ENCODE measurements at regions not wholly inside any gene's neighbourhood (a gene's known extent, or its start where the extent isn't known, plus 50 kb on each side); places are given as distances from the start of the nearest gene placed in this dataset.
"Not testable (repeated sequence)": the region's sequence is repeated elsewhere in the genome, so short reads cannot be mapped to it uniquely, and the experiment has no call there.

DNA sequence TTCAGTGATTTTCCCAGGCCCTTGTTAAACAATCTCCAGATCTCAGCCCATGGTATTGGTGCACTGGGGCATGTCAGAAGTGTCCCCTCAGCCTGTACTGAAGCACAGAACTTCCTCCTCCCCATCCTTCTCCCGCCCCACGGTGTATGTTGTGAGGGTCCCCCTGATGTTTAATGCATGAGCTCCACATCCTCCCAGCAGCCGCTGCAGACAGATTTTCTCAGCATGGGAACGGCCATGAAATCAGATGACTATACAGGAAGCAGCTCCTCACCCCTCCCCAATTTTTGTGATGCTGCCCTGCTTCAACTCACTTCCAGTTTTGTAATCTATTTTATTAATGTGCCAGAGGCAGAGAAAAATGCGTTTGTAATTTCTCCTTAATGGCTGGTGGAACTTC is 406.0 kb downstream of the MIAT start:
- DNase-seq (ENCODE audit: low spot score), result no peak

DNA sequence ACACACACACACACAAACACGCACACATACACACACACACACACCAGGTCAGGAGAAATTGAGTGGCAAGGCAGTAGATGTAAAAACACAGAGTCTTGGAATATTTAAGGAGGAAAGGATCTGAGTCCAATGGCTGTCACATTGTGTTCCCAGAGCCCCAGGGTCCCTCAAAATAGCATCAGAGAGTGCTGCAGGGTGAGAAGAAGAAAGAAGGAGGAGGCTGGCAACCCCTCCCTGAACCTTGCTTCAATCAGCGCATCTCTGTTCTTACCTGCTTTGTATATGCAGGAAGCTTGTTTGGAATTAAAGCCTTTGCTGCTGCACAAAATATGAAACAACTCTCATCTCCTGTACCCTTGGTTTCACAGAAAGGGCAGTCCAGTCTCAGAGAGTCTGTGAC is 406.5 kb downstream of the MIAT start:
- DNase-seq (ENCODE audit: low spot score), result no peak

DNA sequence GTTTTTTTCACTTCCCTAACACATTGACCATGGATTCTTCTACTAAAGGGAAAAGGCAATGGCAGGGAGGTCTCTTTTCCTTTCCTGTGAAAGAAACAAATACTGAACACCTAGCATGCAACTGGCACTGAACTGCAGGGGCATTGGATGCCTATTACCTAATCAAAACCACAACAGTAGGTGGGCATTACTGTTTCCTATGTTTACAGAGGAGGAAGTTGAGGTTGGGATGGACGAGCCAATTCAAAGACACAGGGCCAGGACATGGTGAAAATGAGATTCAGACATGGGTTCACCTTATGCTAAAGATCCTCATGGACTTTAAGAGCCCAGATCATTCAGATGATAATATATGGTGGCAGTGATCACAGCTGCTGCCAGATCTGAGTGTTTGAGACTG is 407.0 kb downstream of the MIAT start:
- DNase-seq (ENCODE audit: low spot score), result no peak

DNA sequence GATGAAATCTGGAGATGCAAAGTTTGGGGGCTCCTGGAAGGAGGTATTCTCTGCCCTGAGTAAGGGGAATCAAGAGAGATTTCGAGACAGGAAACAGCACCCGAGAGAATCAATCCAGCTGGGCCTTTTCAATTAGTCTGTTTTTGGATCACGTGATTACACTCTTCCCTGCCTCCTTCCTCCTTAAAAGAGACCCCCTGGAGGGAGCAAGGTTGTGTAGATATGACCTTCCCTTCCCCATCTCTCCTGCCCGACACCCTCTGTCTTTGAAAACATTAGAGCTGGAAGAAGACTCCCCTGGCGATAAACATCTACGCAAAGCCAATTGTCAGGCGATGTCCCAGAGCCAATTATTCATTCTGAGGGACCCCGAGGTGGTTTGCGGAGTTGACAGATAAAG is 407.9 kb downstream of the MIAT start:
- DNase-seq (ENCODE audit: low spot score), result no peak

DNA sequence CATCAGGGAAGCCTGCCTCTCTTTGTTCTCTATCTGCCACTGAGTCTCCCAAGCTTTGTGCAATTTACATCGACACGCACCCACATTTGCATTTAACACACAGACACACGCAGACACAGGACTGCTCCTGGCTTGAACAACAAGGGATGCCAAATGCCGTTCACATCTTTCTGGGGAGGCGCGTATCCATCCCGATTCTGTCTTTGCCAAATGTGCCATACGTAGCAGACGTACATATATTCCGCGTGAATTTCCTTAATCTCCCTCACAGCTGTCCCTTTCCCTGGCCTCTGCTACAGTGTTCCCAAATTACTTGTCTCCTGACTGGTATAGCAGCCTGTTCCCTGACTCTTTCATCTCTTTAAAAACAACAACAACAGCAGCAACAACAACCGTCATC is 409.5 kb downstream of the MIAT start:
- DNase-seq (ENCODE audit: low spot score), result no peak

DNA sequence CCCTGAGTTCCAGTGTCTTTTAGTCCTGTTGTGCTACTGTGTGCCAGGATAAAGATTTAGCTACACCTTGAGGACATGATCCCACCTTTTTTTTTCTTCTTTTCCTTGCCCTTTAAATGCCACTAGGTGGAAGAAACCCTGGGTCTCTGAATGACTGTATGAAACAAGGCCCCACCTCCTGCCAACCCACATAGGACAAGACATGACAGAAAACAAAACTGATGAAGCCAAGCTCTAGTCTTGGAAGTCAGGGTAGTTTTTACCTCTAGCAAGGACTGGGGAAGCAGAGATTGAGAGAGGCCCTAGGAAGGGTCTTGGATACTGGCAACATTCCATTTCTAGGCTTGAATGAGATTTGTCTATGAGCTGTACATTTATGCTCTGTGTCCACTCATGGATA is 410.7 kb downstream of the MIAT start:
- DNase-seq (ENCODE audit: low spot score), result no peak

DNA sequence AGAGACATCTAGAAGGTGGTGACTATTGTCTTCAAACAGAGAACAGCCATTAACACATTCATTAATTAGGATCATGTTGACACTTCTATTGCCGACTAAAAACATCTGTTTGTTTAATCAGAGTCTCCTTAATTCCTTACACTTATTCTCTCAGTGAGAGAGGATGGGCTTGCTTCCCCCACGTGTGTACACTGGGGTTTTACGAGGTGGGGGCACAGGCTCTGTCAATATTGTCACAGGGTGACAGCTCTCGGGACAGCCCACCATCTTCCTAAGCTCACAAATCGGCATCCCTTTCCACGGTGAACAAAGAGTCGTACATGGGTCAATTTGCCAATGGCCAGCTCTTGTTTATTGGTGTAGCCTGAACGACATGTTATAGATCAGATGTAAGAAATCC is 413.2 kb downstream of the MIAT start:
- no peak for DNase-seq (ENCODE audit: low spot score)

DNA sequence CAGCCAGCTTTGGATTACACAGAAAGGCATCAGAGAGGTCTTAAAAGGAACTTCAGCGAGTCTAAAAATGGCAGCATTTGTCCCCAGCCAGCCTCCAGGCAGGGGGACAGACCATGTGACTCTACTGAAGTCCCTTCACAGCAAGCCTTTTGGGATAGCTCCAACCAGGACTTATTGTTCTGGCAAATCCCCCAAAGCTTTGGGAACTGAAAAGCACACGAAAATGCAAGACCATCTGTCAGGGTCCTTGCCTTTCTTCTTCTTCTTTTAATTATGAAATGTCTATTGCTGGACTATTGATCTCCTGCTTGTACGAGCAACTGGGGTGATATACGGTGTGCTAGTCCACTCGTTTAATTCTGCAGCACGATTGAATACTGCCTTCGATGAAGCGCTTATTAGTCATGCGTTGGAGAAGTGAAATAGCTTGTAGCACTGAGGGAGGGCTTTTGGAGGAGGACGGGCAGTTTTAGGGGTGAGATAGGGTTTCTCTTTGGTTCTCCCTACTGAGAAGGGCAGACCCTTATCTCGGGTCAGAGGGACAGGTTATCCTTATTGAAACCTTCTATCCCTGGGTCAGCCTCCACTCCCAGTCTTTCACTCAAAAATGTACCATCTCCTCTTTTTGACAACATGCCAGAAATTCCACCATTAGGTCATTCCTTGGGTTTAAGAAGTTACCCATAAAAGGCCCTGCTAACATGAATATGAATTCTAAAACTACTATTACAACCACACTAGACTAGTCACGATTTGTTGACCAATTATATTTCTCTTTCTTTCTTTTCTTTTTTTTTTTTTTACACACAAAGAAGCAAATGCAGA is 416.4 kb downstream of the MIAT start:
- no peak for DNase-seq (ENCODE audit: low spot score)

DNA sequence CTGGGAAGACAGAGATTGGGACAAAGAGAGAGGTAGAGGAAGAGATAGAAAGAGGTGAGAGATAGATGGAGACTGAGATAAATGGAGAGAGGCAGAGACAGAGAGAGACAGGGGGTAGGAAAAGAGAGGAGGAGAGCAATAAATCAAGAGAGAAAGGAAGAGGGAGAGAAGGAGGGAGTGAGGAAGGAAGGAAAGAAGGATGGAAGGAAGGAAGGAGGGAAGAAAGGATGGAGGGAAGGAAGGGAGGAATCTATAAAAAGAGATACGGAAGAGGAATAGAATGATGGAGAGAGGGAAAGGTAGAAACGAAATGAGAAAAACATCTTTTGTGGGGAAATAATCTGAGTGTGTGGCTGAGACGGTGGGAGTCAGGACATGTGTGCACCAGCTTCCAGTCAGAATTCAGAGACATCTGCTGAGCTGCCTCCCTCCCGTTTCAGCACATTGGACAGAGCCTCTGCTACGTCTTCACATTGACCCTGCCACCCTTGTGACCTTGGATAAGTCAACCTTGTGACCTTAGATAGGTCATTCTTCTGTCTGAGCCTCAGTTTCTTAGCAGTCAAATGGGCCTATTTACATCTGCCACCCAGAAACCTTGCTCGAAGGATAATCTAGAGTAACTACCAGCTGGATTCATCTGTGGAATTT is 417.8 kb downstream of the MIAT start:
- DNase-seq (ENCODE audit: low spot score), result no peak

DNA sequence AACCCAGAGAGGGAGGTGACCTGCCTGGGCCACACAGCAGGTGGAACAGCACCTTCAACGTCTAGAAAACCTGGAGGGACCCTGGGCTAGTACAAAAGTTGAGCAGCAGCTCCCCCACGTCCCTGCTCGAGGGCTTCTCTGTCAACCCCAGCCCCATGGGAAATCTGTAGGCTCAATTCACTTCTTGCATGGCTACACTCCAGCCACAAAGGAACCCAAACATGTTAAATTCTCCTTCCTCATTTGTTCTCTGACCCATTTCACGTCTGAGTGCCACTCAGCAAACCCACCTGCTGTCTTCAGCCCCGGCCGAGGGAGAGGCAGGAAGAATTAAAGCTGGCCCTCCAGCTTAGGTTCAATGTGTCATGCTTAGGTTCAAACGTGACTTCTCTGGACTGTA is 418.5 kb downstream of the MIAT start:
- no peak for DNase-seq (ENCODE audit: low spot score)

DNA sequence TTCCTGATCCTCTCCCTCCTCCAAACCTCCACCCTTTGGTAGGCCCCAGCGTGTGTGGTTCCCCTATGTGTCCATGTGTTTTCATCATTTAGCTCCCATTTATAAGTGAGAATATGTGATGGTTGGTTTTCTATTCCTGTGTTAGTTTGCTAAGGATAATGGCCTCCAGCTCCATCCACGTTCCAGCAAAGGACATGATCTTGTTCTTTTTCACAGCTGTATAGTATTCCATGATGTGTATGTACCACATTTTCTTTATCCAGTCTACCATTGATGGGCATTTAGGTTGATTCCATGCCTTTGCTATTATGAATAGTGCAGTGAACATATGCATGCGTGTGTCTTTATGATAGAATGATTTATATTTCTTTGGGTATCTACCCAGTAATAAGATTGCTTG is 420.7 kb downstream of the MIAT start:
- not testable (repeated sequence) for DNase-seq (ENCODE audit: low spot score)

DNA sequence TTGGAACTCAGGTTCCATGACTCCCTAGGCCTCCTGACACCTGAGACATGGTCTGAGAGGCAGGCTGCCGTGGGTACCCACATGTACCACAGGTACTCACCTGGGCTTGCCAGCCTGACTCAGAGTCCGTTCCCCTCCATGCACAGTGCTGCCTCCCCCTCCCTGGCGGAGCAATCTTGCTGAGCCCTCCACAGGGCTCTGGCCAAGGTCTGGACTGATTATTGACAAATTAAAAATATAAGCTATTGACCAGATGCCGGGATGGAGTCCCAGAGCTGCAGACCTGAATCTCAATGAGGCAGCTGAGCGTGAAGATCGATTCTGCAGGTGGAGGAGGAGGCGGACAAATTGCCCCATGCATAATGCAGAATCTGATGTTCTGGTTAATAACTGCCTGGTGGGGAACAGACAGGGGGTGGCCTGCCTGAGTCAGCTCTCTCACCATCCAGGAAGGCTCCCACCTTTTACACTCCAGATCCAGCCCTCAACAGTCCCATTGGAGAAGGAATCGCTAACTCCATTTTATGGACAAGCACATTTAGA is 422.7 kb downstream of the MIAT start:
- DNase-seq (ENCODE audit: low spot score), result no peak

DNA sequence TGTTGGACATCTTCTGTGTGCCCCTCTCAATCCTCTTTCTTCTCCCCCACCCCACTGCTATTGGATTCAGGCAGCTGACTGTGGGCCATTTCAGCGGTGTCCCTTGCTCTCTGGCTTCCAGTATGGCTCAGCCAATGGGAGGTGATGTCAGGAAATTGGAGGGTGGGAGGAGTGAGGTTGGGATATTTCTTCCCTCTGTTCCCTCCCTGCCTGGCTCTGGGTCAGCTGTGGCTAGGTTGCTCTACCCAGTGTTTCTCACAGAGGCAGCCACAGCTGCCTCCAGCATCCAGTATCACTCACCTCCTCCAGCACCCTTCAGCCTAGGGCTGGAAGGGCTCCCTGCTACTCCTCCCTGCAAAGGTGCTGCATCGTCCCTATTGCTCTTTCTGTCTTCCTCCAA is 423.5 kb downstream of the MIAT start:
- DNase-seq (ENCODE audit: low spot score), result no peak

DNA sequence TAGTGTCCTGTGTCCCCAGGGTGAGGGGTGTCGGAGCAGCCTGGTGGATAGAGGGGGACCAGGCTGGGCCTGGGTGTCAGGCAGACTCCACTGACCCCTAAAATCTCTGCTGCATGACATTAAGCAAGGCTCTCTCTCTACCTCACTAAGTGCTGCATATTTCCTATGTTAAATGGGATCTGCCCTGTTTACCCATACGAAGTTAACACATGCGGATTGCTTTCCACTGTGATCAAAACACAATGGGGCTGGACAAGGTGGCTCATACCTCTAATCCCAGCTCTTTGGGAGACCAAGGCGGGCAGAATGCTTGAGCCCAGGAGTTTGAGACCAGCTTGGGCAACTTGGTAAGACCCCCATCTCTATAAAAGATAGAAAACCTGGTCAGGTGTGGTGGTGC is 426.2 kb downstream of the MIAT start:
- DNase-seq (ENCODE audit: low spot score), result no peak

DNA sequence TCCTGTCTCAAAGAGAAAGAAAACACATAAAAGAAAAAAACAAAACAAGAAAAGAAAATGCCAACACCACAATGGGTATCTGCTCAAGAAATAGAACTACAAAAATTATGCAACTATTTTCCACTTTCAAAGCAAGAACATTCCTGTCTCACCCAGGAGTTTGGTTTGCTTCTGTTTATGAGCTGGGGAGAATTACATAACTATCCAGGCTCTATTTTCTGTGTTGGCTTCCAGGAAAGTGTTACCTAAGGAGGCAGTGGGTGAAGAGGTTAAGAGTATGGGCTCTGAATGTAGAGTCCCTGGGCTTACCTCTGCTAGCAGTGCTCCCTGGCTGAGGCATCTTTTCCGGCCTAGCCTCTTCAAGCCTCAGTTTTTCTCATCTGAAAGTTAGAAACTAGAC is 426.7 kb downstream of the MIAT start:
- DNase-seq (ENCODE audit: low spot score), result no peak

DNA sequence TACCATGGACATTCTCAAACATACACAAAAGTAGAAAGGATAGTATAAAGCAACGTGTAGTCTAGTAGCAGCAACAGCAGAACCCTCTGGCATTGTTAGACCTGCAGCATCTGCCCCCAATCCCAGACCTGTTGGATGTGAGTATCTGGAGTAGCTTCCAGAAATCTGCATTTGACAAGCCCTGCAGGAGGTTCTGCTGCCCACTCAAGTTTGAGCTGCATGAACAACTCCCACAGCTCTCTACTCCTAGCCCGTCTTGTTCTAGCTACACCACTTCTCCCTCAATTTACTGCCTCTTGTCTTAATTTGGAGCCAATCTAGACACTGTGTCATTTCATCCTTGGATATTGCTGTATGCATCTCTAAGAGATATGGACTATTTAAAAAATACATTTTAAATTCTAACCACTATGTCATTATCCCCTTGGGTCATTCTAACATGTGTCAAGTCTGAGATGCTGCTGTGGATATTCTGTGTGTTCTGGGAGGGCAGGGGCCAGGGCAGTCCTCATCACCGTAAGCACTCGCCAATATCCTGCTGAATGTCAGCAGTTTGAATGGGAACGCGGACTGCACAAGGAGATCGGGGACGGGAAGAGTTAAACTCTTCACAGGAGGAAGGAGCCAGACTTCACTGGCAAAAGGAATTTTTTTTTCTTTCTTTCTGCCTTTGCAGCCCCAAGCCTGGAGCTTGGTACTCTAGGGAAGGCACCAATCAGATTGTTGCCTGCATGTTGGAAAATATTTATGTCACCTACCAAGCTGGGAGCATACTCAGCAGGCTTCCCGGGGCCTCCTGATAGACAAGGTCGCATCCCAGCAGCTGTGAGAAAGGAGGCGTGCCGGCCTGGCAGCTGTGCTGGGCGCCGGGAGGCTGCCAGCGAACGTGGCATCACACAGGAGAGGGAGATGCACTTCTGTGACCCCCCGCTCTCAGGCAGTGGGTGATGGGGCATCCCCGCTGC is 429.0 kb downstream of the MIAT start:
- no peak for DNase-seq (ENCODE audit: low spot score)

DNA sequence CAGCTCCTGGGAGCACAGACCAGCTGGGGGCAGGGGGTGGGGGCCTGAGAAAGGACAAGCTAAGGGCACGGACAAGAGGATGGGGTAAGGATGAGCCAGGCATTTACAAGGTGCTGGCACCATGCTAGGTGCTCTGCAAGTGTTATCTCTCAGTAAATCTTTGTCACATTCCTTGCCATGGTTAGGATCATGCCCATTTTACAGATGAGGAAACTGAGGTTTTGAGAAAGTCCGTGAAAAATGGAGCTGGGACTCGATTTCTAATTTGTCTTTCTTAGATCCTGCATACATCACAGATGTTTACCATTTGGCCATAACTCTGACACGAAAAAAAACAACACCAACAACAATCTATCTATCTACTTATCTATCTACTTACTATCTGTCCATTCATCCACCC is 429.7 kb downstream of the MIAT start:
- DNase-seq (ENCODE audit: low spot score), result no peak

DNA sequence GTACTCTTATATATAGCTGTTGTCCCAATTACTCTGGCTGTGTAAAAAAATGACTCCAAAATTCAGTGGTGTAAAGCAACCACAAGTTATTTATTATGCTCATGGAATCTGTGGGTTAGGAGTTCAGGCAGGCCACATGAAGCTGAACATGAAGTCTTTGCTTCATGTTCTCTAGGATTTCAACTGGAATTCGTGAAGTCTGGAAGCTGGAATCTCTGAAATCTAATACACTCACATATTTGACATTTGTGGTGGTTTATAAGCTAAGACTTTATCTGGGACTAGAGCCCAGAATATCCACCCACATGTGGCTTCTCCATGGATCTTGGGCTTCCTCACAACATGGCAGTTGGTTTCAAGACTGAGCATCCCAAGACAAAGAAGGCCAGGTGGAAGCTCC is 430.6 kb downstream of the MIAT start:
- DNase-seq (ENCODE audit: low spot score), result no peak

DNA sequence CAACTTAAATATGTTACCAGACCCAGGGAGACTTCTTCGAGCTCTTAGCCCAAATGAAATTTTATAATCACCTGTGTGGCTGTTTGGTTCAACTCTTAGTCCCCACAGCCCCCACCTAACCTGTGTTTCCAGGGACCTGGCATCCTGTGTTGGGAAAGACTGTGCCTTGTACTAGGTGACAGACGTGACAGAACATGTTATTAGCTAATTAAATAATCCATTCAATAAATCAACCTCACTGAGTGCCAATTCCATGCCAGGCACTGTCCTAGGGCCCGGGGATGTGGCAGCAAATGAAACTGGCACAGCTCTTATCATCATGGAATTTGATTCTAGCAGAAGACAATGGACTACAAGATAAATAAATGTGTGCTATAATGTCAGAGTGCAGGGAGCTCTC is 431.9 kb downstream of the MIAT start:
- DNase-seq (ENCODE audit: low spot score), result no peak

DNA sequence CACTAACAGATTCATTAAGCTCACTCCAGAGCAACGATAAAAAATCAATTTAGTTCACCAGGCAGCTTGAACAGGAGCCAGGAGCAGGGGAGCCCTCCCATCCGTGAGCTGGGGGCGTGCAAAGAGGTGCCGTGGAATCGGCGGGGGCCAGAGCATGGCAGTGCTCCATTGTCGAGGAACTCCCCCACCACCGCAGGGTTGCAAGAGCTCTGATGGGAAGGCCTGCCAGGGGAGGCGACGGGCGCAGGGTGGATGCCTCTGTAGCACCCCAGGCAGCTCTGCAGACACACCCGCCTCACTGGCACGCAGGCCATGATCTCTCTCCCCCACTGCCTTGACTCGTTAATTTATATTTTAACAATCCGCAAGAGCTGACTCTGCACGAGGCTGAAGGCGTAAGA is 433.2 kb downstream of the MIAT start:
- no peak for DNase-seq (ENCODE audit: low spot score)

DNA sequence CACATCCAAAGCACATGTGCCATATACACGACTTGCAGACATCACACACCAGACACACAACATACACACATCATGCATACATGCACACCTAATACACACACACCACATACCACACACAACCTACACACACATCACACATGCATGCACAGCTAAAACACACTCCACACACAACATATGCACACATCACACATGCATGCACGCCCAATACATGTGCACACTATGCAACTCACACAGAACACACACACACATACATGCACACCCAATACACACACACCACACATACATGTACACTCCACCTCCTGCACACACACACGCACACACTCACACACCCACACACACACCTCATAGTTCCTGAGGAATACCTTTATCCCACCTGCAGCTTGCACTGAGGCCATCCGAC is 436.0 kb downstream of the MIAT start:
- no peak for DNase-seq (ENCODE audit: low spot score)

DNA sequence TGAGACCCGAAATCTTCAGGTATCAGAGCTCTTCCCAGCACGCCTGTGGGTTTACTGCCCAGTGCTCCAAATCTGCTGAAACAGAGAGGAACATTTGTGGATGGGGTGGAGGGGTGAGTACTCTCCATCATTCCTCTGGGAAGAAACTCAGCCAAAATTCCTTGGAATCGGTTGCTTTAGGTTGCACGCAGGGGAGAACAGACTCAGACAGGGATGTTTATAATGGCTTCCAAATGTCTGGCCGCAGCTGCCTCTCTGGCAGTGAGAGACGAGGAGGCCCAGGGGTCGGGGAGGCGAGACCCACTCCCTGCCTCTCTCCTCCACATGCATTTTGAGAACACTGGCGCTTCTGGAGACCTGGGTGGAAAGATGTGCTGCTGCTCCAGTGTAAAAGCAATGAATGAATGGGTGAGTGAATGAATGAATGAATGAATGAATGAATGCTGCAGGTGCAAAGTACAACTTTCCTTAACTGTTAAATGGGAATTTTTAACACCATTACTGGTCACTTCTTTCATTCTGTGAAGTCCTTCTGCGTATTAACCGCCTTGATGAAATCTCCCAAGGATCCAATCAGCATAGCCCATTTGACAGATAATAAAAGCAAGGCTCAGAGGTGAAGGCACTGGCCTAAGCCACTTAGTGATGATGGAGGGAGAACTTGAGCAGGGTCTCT is 437.4 kb downstream of the MIAT start:
- DNase-seq (ENCODE audit: low spot score), result no peak

Measured in SW480 (cell line).